ENCODE measurements at regions not wholly inside any gene's neighbourhood (a gene's known extent, or its start where the extent isn't known, plus 50 kb on each side); places are given as distances from the start of the nearest gene placed in this dataset.
"Not testable (repeated sequence)": the region's sequence is repeated elsewhere in the genome, so short reads cannot be mapped to it uniquely, and the experiment has no call there.

DNA sequence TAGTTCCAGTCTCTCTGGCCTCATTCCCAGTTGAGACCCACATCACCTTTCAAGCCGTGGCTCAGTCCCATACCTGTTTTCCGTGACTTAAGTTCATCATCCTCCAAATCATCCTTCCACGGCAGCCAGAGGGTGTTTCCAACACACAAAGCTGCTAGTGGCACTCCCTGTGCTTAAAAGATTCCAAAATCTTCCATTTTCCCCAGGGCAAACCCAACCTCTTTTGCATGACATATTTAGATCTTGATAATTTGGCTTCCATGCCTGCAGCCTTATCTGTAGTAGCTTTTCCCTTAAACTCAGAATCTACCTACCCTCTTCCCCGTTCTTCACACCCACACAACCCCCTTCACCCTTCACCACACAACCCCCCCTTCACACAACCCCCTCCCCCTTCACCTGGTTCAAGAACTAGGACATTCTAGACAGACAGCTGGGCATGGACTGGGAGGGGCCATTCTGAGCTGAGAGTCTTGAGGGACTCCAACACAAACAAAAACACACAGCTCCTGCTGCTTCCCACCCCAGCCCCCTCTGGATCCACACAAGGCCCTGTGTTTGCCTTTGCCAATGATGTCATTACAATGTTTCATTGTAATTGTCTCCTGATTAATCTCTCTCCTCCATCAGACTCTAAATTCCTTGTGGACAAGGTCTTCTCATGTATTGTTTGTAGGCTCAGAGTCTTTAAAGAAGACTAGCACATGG lies 268.2 kb downstream of the SH3GL2 start:
- no peak for DNase-seq

DNA sequence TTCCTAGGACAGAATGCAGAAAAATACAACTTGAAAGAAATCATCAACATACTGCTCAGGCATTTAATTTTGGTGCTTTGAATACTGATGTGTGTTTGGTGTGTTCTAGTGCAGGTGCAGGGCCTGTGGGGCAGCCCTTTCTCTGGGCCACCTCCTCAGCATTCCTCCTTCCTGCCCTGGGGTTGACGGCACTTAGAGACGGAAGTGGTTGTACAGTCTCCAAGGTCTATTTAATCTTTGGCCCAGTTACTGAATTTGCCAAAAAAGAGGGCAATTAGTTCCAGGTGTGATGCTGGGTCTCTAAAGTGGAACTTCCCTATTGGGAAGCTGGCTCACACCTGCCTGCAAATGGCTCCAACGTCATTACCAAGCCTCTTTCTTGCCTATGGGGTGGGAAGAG lies 269.0 kb downstream of the SH3GL2 start:
- DNase-seq = no peak

DNA sequence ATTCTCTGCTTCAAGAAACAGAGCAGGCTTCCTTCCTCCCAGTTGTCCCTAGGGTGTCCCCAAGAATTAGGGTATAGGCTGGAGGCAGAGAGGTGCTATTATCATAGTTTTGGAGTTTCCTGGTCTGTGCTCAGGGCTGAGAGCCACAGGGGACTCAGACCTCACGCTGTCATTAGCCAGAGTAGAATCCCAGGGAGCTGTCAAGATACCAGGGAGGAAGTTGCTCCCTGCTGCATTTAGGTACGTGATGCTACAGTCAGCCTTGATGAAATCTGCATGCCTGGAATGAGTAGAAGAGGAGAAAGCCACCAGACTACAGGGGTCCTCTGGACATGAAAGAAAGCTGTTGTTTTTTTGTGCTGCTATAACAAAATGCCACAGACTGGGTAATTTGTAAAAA lies 273.2 kb downstream of the SH3GL2 start:
- no peak for DNase-seq

DNA sequence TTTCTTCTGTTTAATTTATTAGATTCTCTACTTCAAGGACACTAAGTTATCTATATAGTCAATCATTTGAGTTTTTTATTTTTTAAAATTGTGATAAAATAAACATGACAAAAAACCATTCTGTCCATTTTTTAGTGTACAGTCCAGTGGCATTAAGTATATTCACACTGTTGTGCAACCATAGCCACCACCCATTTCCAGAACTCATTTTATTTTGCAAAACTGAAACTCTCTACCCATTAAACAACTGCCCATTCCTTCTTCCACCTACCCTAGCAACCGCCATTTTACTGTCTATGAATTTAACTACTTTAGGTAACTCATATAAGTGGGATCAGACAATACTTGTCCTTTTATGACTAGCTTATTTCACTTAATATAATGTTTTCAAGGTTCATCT lies 275.6 kb downstream of the SH3GL2 start:
- DNase-seq = no peak

DNA sequence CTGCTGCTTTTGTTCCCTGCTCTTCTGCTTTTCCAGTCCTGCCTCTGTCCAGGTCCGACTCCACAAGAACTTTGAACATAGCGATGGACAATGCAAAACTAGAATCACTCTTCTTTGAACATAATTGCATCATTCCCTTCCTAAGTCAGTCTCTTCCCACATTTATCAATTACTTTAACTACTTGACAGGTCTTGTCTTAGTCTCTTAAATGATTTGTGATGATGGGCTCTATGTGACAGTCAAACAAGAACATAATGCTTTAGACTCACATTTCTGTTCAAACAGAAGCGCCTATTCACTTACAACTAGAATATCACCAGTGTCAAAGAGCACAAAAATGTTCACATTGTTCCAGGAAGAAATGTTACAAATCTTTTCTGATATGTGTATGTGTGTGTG lies 278.1 kb downstream of the SH3GL2 start:
- no peak for DNase-seq

DNA sequence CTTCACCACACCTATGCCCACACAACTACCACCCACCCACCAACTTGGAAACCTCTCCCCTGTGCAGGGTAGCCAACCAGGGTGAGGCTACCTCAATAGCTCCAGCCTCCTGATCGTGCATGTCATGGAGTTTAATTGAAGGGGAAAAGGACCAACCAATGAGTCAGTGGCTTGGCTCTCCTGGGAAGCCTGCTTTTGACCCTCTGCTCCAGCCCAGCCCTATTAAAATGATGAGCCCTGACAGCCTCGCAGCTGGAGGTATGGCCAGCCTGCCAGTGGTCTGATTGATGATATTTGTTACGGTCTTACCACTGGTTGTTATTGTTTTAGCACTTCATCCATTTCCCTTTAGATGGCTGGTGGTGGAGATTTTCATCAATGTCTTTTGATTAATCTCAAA lies 280.4 kb downstream of the SH3GL2 start:
- no peak for DNase-seq

DNA sequence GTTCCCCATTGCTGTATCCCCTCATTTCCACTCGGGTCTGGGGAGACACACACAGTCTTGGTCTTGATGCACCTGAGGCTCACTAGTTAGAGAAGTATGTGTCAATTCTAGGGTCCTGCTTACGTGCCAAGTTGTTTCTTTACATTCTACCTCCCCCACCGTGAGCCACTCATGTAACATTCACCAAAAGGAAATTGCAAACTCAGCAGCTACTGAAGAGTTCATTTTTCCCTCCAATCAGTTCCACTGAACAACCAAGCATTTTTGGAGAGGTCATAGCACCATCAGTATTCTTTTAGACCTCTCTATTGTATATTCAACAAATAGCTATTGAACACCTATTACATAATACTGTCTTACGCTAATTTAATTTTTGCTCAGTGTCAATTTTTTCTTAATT lies 281.1 kb downstream of the SH3GL2 start:
- no peak for DNase-seq

DNA sequence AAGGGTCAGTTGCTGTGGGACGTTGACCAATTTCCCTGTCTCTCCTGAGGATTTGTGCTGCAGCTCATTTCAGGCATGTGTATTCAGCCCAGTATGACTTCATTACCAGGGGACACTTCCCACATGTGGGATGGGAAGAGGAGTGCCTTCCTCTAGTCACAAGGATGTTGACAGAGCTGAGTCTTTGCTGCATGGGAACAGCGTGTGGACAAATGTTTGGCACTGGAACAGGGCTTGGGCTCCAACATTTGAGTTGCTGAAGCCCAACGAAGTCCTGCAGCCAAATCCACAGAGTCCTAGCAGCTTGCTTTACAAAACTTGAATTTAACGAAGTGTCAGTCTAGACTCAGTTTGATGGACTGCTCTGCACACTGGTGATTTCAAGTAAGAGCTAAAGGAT lies 283.2 kb downstream of the SH3GL2 start:
- no peak for DNase-seq

DNA sequence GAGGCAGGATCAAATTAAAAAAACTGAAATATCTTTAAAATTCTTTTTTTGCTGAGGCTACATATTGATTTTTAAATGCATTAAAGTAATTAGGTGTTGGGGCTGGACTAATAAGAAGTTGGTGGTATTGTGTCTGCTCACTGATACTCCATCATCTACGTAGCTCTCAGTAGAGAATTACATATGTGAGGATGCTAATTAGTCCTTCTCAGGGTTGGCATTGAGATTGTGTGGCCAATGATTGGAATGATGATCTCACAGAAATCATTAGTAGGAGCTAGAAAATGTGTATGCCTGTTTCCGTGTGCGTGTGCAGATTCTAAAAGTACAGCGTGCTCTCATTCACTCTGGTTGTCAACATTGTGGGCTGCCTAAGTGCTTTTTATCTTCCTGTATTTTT lies 283.8 kb downstream of the SH3GL2 start:
- no peak for DNase-seq

DNA sequence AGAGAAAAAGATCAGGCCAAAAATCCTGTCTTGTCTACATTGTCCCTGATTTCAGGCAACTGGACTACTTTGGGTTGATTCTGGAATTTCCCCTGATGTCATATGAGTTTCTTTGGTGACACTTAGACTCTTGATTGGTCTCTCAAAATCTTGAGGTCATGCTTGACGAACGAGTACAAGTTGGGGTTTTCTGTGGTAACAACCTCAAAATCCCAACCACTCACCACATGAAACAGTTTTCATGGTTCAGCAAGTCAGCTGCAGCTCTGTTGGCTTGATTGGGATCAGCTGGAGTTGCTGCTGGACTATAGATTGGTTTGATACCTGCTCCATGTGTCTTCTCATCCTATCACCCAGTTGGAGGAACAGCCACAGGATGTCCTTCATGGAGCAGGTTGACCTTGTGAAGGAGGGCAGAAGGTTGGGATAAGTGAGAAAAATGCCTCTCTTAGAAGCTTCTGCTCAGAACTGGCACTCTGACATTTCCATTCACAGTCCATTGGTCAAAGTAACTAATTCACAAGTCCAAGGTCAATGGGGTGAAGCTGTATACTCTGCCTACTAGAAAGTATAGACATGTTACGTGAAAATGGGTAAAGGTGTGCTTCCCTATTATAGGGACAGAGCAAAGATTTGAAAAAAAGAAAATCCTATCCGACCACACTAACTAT lies 284.5 kb downstream of the SH3GL2 start:
- DNase-seq = no peak

DNA sequence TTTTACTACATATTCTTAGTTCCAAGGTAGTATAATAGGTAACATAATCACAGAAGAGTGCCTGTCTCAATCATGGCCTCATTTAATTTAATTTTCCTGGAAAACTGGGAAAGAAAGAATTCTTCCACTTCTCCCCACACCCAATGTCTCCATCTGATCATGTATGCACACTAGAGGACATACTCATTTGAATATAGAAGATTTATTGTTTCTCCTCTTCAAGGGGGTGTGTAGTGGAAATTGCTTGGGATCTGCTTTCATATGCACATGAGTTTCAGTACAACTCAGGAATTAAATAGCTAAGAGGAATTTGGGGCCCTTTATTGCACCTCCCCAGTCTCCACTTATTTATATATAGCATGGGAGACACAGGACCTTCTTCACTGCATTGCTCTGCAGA lies 285.1 kb downstream of the SH3GL2 start:
- no peak for DNase-seq

DNA sequence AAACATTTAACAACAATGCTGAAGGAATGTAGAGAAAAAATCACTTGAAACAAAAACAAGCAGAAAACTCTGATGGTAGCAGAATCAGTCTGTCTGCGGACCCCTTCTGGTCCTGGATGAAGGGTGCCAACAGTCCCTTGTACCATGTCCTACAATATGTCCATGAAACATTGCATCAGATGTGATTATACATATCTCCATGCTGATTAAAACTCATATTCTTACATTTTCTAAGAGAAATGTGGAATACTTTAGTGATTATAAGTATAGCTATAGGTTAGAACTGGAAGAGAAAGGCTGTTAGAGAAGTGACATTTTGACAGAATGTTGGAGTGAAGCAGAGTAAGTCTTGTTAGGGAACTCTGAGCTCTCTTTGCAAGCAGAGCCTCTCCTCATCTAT lies 286.1 kb downstream of the SH3GL2 start:
- DNase-seq = no peak

DNA sequence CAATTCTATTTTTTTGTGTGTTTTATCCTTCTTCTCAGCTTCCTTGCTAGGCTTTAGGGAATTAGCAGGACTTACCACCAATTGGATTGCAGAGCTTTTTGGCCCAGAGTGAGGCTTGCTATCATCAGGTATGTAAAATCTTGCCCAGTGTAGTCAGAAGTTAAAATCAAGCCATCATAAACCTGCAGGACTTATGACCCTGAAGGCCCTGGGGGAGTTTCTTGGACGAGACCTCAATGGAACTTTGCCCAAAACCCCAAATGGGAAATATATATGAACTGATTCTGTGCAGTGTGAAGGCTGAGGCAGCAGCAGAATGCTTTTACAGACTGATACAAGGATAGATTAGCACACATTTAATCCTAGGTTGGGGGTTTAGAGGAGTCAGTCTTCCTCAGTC lies 287.0 kb downstream of the SH3GL2 start:
- DNase-seq = no peak

DNA sequence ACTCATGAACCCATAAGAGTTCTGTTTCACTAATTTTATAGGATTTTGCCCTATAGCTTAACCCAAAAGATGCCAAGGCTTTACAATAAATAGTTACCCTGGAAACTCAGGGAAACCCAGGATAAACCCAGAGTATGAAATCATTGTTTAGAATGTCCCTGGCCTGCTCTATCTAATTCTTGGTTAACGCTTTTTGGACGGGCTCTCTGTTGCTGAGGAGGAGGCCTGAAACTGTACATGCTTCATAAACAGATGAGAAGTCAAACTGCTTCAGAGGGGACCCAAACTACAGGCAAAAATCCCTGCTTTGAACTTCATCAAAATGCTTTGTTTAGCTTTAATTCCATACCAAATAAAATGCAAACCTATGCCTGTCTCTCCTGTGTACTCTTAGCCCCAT lies 291.9 kb downstream of the SH3GL2 start:
- DNase-seq = no peak

DNA sequence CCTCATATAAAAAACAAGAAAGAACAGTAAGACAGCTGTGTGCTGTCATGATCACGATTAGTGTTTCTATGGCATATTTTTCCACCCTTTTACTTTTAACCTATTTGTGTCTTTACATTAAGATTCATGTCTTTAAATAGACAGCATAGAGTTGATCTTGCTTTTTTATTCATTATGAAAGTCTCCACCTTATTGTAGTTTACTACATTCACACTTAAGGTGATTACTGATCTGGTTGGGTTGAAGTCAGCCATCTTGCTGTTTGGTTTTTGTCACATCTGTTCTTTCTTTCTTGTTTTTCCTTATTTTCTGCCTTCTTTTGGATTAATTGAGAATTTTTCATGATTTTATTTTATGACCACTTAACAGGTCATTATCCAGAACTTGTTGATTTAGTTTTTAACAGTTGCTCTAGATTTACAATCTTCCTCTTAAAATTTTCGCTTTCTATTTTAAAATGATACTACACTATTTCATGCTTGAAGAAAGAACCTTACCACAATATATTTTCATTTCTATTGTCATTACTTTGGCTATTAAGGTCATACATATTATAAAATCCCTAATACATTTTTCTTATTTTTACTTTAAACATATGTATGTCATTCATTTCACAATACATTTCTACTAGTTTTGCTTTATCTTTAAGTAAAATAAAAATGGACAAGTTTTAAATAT lies 292.5 kb downstream of the SH3GL2 start:
- DNase-seq = no peak

DNA sequence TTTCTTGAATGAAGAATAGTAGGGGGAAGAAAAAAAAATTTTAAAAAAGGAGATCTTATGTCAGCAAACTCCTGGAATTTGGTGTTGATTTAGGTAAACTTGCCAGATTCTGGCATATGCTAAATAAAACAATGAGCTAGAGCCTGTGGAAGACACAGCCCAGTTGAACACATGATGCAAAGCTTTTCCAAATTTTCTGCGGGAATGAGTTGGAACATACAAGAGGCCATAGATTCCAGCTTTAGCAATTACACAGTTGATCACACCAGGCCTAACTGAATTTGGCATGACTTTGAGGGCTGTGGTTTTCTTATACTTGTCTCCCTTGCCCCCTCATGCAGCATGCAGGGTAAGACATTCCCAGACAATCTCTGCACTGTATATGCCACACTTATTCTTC lies 297.0 kb downstream of the SH3GL2 start:
- DNase-seq = no peak

DNA sequence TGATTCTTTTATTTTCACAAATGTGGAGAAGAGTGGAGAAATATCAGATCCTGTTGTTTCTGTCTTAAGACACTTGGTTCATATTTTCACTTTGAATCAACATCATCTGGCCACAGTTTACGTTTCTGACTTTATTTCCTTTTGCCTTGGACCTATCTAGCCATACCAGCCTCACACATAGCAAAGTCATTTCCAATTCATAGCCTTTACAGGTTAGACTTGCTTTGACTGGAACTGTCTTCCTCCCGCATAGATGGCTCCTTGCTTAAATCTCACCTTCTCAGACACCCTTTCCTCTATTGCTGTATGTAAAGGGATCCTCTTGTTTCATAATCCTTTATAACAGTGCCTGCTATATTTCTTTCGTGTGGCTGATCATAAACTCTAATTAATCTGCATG lies 297.8 kb downstream of the SH3GL2 start:
- no peak for DNase-seq

DNA sequence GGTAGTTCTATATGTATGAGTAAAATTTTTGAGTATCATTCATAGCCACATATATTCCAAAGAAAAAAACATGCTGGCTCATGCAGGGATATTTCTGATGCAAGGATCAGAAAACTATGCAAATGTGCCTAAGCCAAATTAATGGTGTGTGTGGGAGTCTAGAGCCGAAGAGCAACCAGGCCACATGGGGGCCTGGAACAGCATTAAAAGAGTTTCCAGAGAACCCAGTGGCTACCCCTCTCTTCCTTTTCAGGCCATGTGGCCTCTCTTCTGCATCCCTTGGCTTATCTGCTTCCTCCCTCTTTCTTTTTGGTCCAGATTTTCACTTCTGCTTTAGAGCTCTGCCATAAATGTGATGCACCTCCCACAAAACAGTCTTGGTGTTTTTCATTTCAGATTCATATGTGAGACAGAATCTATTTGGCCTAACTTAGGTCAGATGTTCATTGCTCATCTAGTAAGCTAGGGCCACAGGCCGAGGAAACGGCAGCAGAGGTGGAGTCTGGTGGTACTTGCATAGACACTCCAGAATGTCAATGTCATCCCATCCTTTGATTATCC lies 300.0 kb downstream of the SH3GL2 start:
- no peak for DNase-seq

DNA sequence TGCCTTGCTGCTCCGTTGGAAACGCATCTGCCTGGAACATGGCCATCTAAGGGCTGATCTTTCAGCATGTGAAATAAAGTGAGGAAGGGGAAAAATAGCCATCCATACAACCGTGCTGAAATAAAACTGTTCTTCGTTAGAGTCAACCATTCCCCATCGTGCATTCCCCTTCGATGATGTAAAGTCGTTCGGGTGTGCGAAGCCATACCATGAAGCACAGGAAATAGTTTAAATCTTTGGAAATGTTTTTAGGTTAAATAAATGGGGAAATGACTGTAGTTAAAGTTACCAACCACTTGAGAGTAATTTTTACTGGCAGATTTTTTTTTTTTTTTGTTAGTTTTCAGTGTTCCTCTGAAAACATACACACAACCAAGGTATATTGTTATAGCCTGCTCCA lies 302.5 kb downstream of the SH3GL2 start:
- DNase-seq = no peak

DNA sequence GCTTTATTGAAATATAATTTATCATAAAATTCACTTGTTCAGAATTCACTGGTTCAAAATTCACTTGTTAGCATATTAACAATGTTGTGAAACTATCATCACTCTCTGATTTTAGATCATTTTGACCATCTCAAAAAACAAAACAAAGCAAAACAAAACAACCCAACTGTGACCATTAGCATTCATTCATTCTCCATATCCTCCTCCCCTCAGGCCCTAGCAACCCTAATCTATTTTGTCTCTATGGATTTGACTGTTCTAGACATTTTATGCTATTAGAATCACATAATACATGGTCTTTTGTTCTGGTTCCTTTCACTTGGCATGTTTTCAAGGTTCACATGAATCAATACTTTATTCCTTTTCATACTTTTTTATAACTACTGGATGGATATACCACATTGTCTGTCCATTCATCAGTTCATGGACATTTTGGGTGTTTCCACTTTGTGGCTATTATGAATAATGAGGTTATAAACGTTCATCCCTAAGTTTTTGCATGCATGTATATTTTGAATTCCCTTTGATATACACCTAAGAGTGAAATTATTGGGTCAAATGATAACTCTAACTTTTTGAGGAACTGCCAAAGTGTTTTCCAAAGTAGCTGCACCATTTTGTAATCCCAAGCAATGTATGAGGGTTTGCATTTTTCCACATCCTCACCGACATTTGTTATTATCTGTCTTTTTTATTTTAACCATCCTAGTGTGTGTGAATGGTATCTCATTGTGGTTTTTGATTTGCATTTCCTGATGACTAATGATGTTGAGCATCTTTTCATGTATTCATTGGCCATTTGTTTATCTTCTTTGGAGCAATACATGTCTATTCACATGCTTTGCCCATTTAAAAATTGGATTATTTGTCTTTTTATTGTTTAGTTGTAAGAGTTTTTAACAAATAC lies 304.1 kb downstream of the SH3GL2 start:
- no peak for DNase-seq

DNA sequence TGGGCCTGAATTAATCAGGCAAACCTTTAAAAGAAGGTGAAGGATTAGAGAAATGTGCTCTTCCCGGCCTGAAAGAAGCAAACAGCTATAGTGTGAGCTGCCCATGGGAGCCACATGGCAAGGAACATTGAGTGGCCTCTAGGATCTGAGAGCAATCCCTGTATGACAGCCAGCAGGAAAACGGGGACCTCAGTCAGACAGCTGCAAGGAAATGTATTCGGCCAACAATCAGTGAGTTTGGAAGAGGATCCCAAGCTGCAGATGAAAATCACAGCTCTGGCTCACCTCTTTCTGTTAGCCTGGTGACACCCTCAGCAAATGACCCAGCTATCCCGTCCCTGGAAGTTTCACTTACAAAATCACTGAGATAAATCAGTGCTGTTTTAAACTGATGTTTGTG lies 309.2 kb downstream of the SH3GL2 start:
- no peak for DNase-seq

DNA sequence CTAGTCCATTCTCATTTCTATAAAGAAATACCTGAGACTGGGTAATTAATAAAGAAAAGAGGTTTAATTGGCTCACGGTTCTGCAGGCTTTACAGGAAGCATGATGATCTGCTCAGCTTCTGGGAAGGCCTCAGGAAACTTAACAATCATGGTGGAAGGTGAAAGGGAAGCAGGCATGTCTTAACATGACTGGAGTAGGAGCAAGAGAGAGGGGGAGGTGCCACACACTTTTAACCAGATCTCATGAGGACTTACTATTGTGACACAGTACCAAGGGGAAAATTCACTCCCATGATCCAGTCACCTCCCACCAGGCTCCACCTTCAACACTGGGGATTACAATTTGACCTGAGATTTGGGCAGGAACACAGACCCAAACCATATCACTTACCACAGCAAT lies 310.1 kb downstream of the SH3GL2 start:
- not testable (repeated sequence) for DNase-seq
